GM20000 (cell line): ENCODE measurements at regions not wholly inside any gene's neighbourhood (a gene's known extent, or its start where the extent isn't known, plus 50 kb on each side); places are given as distances from the start of the nearest gene placed in this dataset.
"Not testable (repeated sequence)": the region's sequence is repeated elsewhere in the genome, so short reads cannot be mapped to it uniquely, and the experiment has no call there.

Experiments
- DNase-seq: peaks from one replicate; pipeline ENCODE4 v3.0.0; 2012; ENCODE audit warnings: low spot score
- CTCF ChIP-seq: IDR thresholded peaks from 2 replicates; pipeline ENCODE4 v1.5.1; 2012; ENCODE audit warnings: mild to moderate bottlenecking, control low read depth; ENCODE audit errors: extremely low read depth, missing control alignments

GRCh38 chr9:71279151-71279739 lies 157.8 kb upstream of the TRPM3 start:
- no peak for TF ChIP-seq CTCF
- no peak for DNase-seq

- DNase-seq: no peak
Observed at GRCh38 chr9:71273613-71274012, 152.2 kb upstream of the TRPM3 start.

GRCh38 chr9:71271602-71272001 lies 150.2 kb upstream of the TRPM3 start:
- no peak for TF ChIP-seq CTCF
- DNase-seq: no peak

More at GRCh38 chr9:71273613-71274012, 152.2 kb upstream of the TRPM3 start:
- no peak for TF ChIP-seq CTCF

- TF ChIP-seq CTCF: no peak
- DNase-seq: no peak
Observed at GRCh38 chr9:71270554-71270953, 149.1 kb upstream of the TRPM3 start.

- no peak for TF ChIP-seq CTCF
Observed at GRCh38 chr9:71269859-71270258, 148.4 kb upstream of the TRPM3 start.

GRCh38 chr9:71268871-71269635 lies 147.6 kb upstream of the TRPM3 start:
- TF ChIP-seq CTCF: no peak
- no peak for DNase-seq

More at GRCh38 chr9:71269859-71270258, 148.4 kb upstream of the TRPM3 start:
- DNase-seq: no peak

GRCh38 chr9:71263451-71263850 lies 142.0 kb upstream of the TRPM3 start:
- no peak for TF ChIP-seq CTCF
- DNase-seq: no peak

GRCh38 chr9:71260419-71260818 lies 139.0 kb upstream of the TRPM3 start:
- DNase-seq: not testable (repeated sequence)
